SK-N-SH (cell line): ENCODE measurements at regions not wholly inside any gene's neighbourhood (a gene's known extent, or its start where the extent isn't known, plus 50 kb on each side); places are given as distances from the start of the nearest gene placed in this dataset.

Experiments
- CTCF ChIA-PET: fragments of 300-600, 350-600 bp; formaldehyde crosslinking; extraction: SDS; loops from one replicate; lab custom pipeline; 2021; lab: Yijun Ruan, JAX
- POLR2A ChIA-PET: fragments of 350-600 bp; sonication (Branson Sonifier 250); formaldehyde crosslinking; extraction: SDS; loops from one replicate; lab custom pipeline; 2020; ENCODE audit warnings: antibody characterized with exemption, inconsistent platforms; lab: Yijun Ruan, JAX
- DNase-seq: peaks from one replicate; pipeline ENCODE4 v3.0.0; 2012
- H2AFZ ChIP-seq: fragments of 200-600 bp; sonication (generic); 2 replicates; pipeline ENCODE4 v1.8.1; 2016; ENCODE audit warnings: antibody characterized with exemption, mild to moderate bottlenecking, low read depth
- H3F3A ChIP-seq: fragments of 200-600 bp; sonication (generic); replicated peaks from 2 replicates; pipeline ENCODE3; 2016; ENCODE audit warnings: antibody characterized with exemption, mild to moderate bottlenecking; ENCODE audit not compliant: insufficient read depth
- H3K27ac ChIP-seq, 2 experiments: fragments of 200-500 bp in 1 of 2; fragments of 200-600 bp in 1 of 2; sonication (Bioruptor generic) in 1 of 2; sonication (generic), shearing (Covaris generic) in 1 of 2; 2 replicates each; pipeline versions ENCODE4 v1.5.1 to v1.6.1; 2014 to 2016; ENCODE audit warnings: low read depth in 2 of 2, inconsistent platforms in 1 of 2, low read length in 1 of 2, mild to moderate bottlenecking in 1 of 2, mixed read lengths in 1 of 2
- H3K27me3 ChIP-seq: fragments of 200-600 bp; sonication (generic), shearing (Covaris generic); 2 replicates; pipeline ENCODE4 v1.6.1; 2016; ENCODE audit warnings: mixed run types; ENCODE audit not compliant: insufficient read depth
- H3K36me3 ChIP-seq, 2 experiments: fragments of 200-500 bp in 1 of 2; fragments of 200-600 bp in 1 of 2; sonication (Bioruptor generic) in 1 of 2; sonication (generic) in 1 of 2; replicated peaks in 1 of 2; 2 replicates each; pipeline versions ENCODE3 to v1.5.1; 2014 to 2016; ENCODE audit warnings: low read length in 1 of 2, mild to moderate bottlenecking in 1 of 2; ENCODE audit not compliant: insufficient read depth in 2 of 2, control insufficient read depth in 1 of 2
- H3K4me1 ChIP-seq, 2 experiments: fragments of 200-500 bp in 1 of 2; fragments of 200-600 bp in 1 of 2; sonication (Bioruptor generic) in 1 of 2; sonication (generic), shearing (Covaris generic) in 1 of 2; 2 replicates each; pipeline versions ENCODE4 v1.5.1 to v1.6.1; 2014 to 2016; ENCODE audit warnings: low read depth in 1 of 2, low read length in 1 of 2, mixed run types in 1 of 2; ENCODE audit not compliant: insufficient read depth in 2 of 2, control insufficient read depth in 1 of 2
- H3K4me2 ChIP-seq: fragments of 200-600 bp; sonication (generic), shearing (Covaris generic); 2 replicates; pipeline ENCODE4 v1.6.1; 2017; ENCODE audit warnings: mixed run types
- H3K4me3 ChIP-seq, 2 experiments: fragments of 200-500 bp in 1 of 2; fragments of 200-600 bp in 1 of 2; sonication (Bioruptor generic) in 1 of 2; sonication (generic), shearing (Covaris generic) in 1 of 2; 2 replicates each; pipeline versions ENCODE4 v1.5.1 to v1.8.1; 2014 to 2016; ENCODE audit warnings: low read depth in 2 of 2, inconsistent platforms in 1 of 2, low read length in 1 of 2, mild to moderate bottlenecking in 1 of 2, mixed read lengths in 1 of 2, moderate library complexity in 1 of 2
- H3K79me2 ChIP-seq: fragments of 200-600 bp; sonication (generic); 2 replicates; pipeline ENCODE4 v1.8.1; 2017; ENCODE audit warnings: mild to moderate bottlenecking; ENCODE audit not compliant: insufficient read depth
- H3K9ac ChIP-seq: fragments of 200-600 bp; sonication (generic); 2 replicates; pipeline ENCODE4 v1.6.1; 2017; ENCODE audit warnings: mixed run types
- H3K9me2 ChIP-seq: fragments of 200-600 bp; sonication (generic); 2 replicates; pipeline ENCODE4 v1.6.1; 2017; ENCODE audit warnings: mixed run types
- H3K9me3 ChIP-seq: fragments of 200-600 bp; sonication (generic); 2 replicates; pipeline ENCODE4 v1.6.1; 2017; ENCODE audit warnings: mixed run types, mild to moderate bottlenecking, moderate library complexity
- H4K20me1 ChIP-seq: fragments of 200-600 bp; sonication (generic); 2 replicates; pipeline ENCODE4 v1.6.1; 2017; ENCODE audit warnings: mild to moderate bottlenecking, mixed run types; ENCODE audit not compliant: insufficient read depth
- CHD2 ChIP-seq: fragments of 150-350 bp; IDR thresholded peaks from 2 replicates; pipeline ENCODE4 v1.6.1; 2018; ENCODE audit warnings: low read length; ENCODE audit not compliant: partially characterized antibody
- ELF1 ChIP-seq: IDR thresholded peaks from 2 replicates; pipeline ENCODE4 v1.4.0; 2012
- FOSL2 ChIP-seq: IDR thresholded peaks from 2 replicates; pipeline ENCODE4 v1.4.0; 2012; ENCODE audit warnings: low read depth, mild to moderate bottlenecking, moderate library complexity, borderline replicate concordance
- GABPA ChIP-seq: IDR thresholded peaks from 2 replicates; pipeline ENCODE4 v1.4.0; 2012; ENCODE audit warnings: low read depth, mild to moderate bottlenecking
- GATA2 ChIP-seq: sonication (generic); formaldehyde crosslinking; IDR thresholded peaks from 2 replicates; pipeline ENCODE4 v1.5.0; 2020; ENCODE audit warnings: mild to moderate bottlenecking, missing genetic modification reagents
- MAX ChIP-seq: IDR thresholded peaks from 2 replicates; pipeline ENCODE4 v1.4.0; 2012; ENCODE audit warnings: low read depth
- MEF2A ChIP-seq: IDR thresholded peaks from 2 replicates; pipeline ENCODE4 v1.4.0; 2012; ENCODE audit warnings: low read depth, borderline replicate concordance
- MXI1 ChIP-seq: IDR thresholded peaks from 2 replicates; pipeline ENCODE4 v1.6.1; 2012; ENCODE audit warnings: mild to moderate bottlenecking, low read depth, low read length, improper control_type of control experiment
- NRF1 ChIP-seq: IDR thresholded peaks from 2 replicates; pipeline ENCODE4 v1.6.1; 2012; ENCODE audit warnings: low read depth, mild to moderate bottlenecking, low read length
- POLR2AphosphoS5 ChIP-seq: IDR thresholded peaks from 2 replicates; pipeline ENCODE4 v1.6.1; 2012; ENCODE audit warnings: low read depth, low read length
- RCOR1 ChIP-seq: fragments of 150-350 bp; IDR thresholded peaks from 2 replicates; pipeline ENCODE4 v1.6.1; 2017; ENCODE audit warnings: antibody characterized with exemption, low read length
- REST ChIP-seq: IDR thresholded peaks from 2 replicates; pipeline ENCODE4 v1.6.1; 2012; ENCODE audit warnings: mild to moderate bottlenecking, low read depth, low read length, moderate library complexity
- RXRA ChIP-seq: IDR thresholded peaks from 2 replicates; pipeline ENCODE4 v1.4.0; 2012; ENCODE audit warnings: low read depth, mild to moderate bottlenecking, borderline replicate concordance
- TAF1 ChIP-seq: IDR thresholded peaks from 2 replicates; pipeline ENCODE4 v1.6.1; 2012; ENCODE audit warnings: low read depth, mild to moderate bottlenecking, low read length, moderate library complexity, borderline replicate concordance
- TCF12 ChIP-seq: IDR thresholded peaks from 2 replicates; pipeline ENCODE4 v1.4.0; 2012
- WGBS: methylation state at CpG from one replicate; pipeline ENCODE4 v1.1.6; 2017; ENCODE audit warnings: low lambda C conversion rate; 5-methylcytosine and 5-hydroxymethylcytosine counted together

DNA sequence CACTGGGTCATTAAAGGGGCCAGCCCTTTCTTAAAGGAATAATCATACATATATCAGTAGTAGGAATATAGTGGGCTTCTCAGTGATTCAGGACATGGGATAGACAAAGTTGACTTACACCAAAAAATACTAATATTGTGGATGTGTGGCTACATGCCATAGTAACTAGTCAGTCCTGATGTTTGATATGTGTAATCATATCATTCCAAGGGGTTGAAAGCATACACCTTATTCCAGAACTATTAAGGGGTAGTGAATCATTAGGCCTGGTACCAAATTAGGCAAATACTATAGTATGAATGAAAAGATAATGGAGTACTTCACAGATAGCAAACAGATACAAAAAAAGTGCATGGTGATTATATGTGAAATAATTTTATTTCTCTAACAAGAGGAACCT is 814.9 kb upstream of the NRXN1 start:
- Histone ChIP-seq H3K36me3 (no peaks in the 10 kb centered on the region), H4K20me1 (no peaks in the 10 kb centered on the region), H3F3A (no peaks in the 10 kb centered on the region), H2AFZ (no peak overlapping the region), H3K9ac (no peak overlapping the region), H3K4me1 (no peaks in the 10 kb centered on the region), H3K9me2 (no peaks in the 10 kb centered on the region), H3K79me2 (no peaks in the 10 kb centered on the region), H3K4me3 (no peak overlapping the region), H3K9me3 (no peaks in the 10 kb centered on the region; the same call in 1 of the 2 replicates), H3K27me3 (no peaks in the 10 kb centered on the region), H3K4me2 (no peak overlapping the region), H3K27ac (no peak overlapping the region)
- TF ChIP-seq ELF1, result no peak
- ChIA-PET POLR2A (no interaction called here), CTCF (no interaction called here)
- DNase-seq, result no peak

DNA sequence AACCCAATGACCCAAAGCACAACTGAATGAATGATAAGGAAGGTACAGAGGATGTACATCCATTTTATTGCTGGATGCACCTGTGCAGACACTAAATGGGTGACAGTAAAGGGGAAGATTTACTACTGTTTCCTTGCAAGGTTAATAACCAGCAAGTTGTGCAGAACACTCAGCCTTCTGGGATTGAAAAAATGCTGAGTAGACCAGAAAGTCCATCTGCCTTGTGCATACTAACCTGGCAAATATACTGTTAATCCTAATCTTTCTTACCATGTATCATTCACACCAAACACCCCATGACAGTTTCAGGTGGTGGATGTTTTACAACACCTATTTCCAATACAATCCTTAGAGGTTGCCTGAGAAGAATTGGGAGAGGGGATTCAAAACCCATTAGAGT is 814.1 kb upstream of the NRXN1 start:
- Histone ChIP-seq H3K79me2 (no peaks in the 10 kb centered on the region), H3K27me3 (no peaks in the 10 kb centered on the region), H3K9me3 (no peaks in the 10 kb centered on the region; the same call in 1 of the 2 replicates), H2AFZ (no peak overlapping the region), H3K9ac (no peak overlapping the region), H4K20me1 (no peaks in the 10 kb centered on the region), H3K4me3 (no peak overlapping the region), H3K4me1 (no peaks in the 10 kb centered on the region), H3F3A (no peaks in the 10 kb centered on the region), H3K36me3 (no peaks in the 10 kb centered on the region), H3K4me2 (no peak overlapping the region), H3K27ac (no peak overlapping the region), H3K9me2 (no peaks in the 10 kb centered on the region)
- DNase-seq, result no peak
- CTCF ChIA-PET, result no interaction called here
- TF ChIP-seq GABPA (no peak), FOSL2 (no peak), RXRA (no peak), TCF12 (no peak), TAF1 (no peak), MXI1 (no peak), NRF1 (no peak), REST (no peak), MEF2A (no peak)
- POLR2A ChIA-PET, result no interaction called here

- WGBS, result 8% methylated on average over 3 of the region's 3 CpGs
- H3K4me1 ChIP-seq, result no peaks in the 10 kb centered on the region
- ChIA-PET CTCF (interaction anchor here (0.5 kb wide), 1 partner anchor 138 kb away, joined by 3 read pairs; no protein-coding TSS in a partner anchor), POLR2A (no interaction called here)
- no peaks in the 10 kb centered on the region for H3K79me2 ChIP-seq
- H3K4me2 ChIP-seq, result no peak overlapping the region
- no peaks in the 10 kb centered on the region for H3K9me2 ChIP-seq
- H3K4me3 ChIP-seq, result no peak overlapping the region
- H3K9me3 ChIP-seq, result no peaks in the 10 kb centered on the region; the same call in 1 of the 2 replicates
- no peak overlapping the region for H2AFZ ChIP-seq
- no peaks in the 10 kb centered on the region for H4K20me1 ChIP-seq
- no peak for DNase-seq
- H3K27ac ChIP-seq, result no peak overlapping the region
- H3K9ac ChIP-seq, result no peak overlapping the region
- no peaks in the 10 kb centered on the region for H3K27me3 ChIP-seq
- H3K36me3 ChIP-seq, result no peaks in the 10 kb centered on the region
- H3F3A ChIP-seq, result no peaks in the 10 kb centered on the region
- TF ChIP-seq RCOR1 (no peak), POLR2AphosphoS5 (no peak), GABPA (no peak), ELF1 (no peak), TAF1 (no peak), CHD2 (no peak), FOSL2 (no peak), MAX (no peak), REST (no peak), GATA2 (CRISPR knock-in tag) (no peak)
These were observed 812.7 kb upstream of the NRXN1 start for GRCh38 chr2:51844596-51844995.
